Neural progenitor cell (in vitro differentiated cells): ENCODE measurements at regions not wholly inside any gene's neighbourhood (a gene's known extent, or its start where the extent isn't known, plus 50 kb on each side); places are given as distances from the start of the nearest gene placed in this dataset.

Experiments used
- DNase-seq: peaks from one replicate; pipeline ENCODE4 v3.0.0-alpha.2; 2016; ENCODE audit warnings: low spot score
- H2AFZ ChIP-seq: fragments of 200-600 bp; sonication (generic); replicated peaks from 2 replicates; pipeline ENCODE4 v1.6.1; 2016; ENCODE audit warnings: antibody characterized with exemption
- H3F3A ChIP-seq: fragments of 200-600 bp; sonication (generic); 2 replicates; pipeline ENCODE4 v1.6.1; 2016; ENCODE audit warnings: antibody characterized with exemption, low read depth
- H3K27ac ChIP-seq: fragments of 200-600 bp; sonication (generic); 2 replicates; pipeline ENCODE4 v1.5.1; 2016; ENCODE audit warnings: mild to moderate bottlenecking
- H3K27me3 ChIP-seq: fragments of 200-600 bp; sonication (generic); 2 replicates; pipeline ENCODE4 v1.6.1; 2016; ENCODE audit warnings: mild to moderate bottlenecking, moderate library complexity
- H3K36me3 ChIP-seq: fragments of 200-600 bp; sonication (generic); 2 replicates; pipeline ENCODE4 v1.5.1; 2016
- H3K4me1 ChIP-seq: fragments of 200-600 bp; sonication (generic); 2 replicates; pipeline ENCODE4 v1.6.1; 2016; ENCODE audit warnings: mixed run types
- H3K4me2 ChIP-seq: fragments of 200-600 bp; sonication (generic); 2 replicates; pipeline ENCODE4 v1.6.1; 2016
- H3K4me3 ChIP-seq: fragments of 200-600 bp; sonication (generic); 2 replicates; pipeline ENCODE4 v1.5.1; 2016
- H3K79me2 ChIP-seq: fragments of 200-600 bp; sonication (generic); 2 replicates; pipeline ENCODE4 v1.6.1; 2016; ENCODE audit warnings: low read depth
- H3K9ac ChIP-seq: fragments of 200-600 bp; sonication (generic); 2 replicates; pipeline ENCODE4 v1.6.1; 2016
- H3K9me3 ChIP-seq: fragments of 200-600 bp; sonication (generic); 2 replicates; pipeline ENCODE4 v1.5.1; 2016; ENCODE audit warnings: low read depth
- H4K20me1 ChIP-seq: fragments of 200-600 bp; sonication (generic); 2 replicates; pipeline ENCODE4 v1.6.1; 2016; ENCODE audit warnings: low read depth
- H3K27ac Mint-ChIP-seq: 3 replicates; pipeline ENCODE4 v1.8.0; 2021; ENCODE audit warnings: mixed read lengths
- H3K27me3 Mint-ChIP-seq: 2 replicates; pipeline ENCODE4 v1.8.0; 2022; ENCODE audit warnings: low read depth, mild to moderate bottlenecking, inconsistent platforms, moderate library complexity, mixed read lengths; ENCODE audit not compliant: insufficient read depth
- H3K36me3 Mint-ChIP-seq: 3 replicates; pipeline ENCODE4 v1.8.0; 2021; ENCODE audit warnings: mixed read lengths
- H3K4me1 Mint-ChIP-seq: 3 replicates; pipeline ENCODE4 v1.8.0; 2021; ENCODE audit warnings: mixed read lengths
- H3K4me3 Mint-ChIP-seq: 3 replicates; pipeline ENCODE4 v1.8.0; 2021; ENCODE audit warnings: mild to moderate bottlenecking, moderate library complexity, mixed read lengths
- H3K9me3 Mint-ChIP-seq: 3 replicates; pipeline ENCODE4 v1.8.0; 2020; ENCODE audit warnings: mixed read lengths
- EZH2 ChIP-seq: fragments of 200-600 bp; sonication (generic); IDR thresholded peaks from 2 replicates; pipeline ENCODE4 v1.6.1; 2017; ENCODE audit warnings: antibody characterized with exemption, mild to moderate bottlenecking, moderate library complexity
- EZH2phosphoT487 ChIP-seq: fragments of 200-600 bp; sonication (generic); IDR thresholded peaks from 2 replicates; pipeline ENCODE4 v1.6.1; 2017; ENCODE audit warnings: antibody characterized with exemption
- TF ChIP-seq, protein P1 (sequence below): fragments of 200-600 bp; sonication (generic); IDR thresholded peaks from 2 replicates; pipeline ENCODE4 v1.5.1; 2017; ENCODE audit warnings: antibody characterized with exemption, mild to moderate bottlenecking

DNA sequence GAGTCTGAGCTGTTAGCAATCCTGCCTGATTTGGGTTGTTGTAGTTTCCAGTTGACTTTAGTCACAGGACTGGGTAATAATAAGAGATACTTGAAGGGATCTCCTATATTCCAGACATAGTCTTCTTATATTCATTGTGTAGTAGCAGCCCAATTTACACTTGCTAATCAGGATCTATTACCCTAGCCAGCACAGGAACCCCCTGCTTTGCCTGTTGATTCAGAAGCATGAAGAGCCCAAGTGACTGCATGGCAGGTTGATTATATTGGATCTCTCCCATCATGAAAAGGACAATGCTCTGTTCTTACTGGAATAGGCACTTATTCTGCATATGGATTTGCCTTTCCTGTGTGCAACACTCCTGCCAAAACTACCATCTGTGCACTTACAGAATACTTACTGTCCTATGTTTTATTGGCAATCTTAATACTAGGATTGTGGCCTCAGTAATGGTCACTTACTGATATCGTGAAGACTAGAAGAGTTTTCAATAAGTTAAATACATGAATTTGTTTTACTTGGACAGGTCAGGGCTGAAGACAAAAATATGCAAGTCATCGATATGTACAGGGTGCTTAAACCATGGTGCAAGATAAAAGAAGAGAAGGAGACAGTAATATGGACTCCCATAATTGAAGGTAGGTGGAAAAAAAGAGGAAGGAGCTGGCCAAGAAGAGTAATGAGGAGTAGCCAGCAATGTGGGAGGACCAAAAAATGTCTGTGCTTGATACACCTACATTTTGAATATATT is 304.1 kb downstream of the MCTP2 start:
- Histone ChIP-seq H3F3A (no peaks in the 10 kb centered on the region), H2AFZ (no peak overlapping the region), H3K9ac (no peak overlapping the region), H3K4me1 (no peaks in the 10 kb centered on the region), H3K4me3 (no peak overlapping the region), H3K79me2 (no peaks in the 10 kb centered on the region), H3K4me2 (no peak overlapping the region), H3K27me3 (no peaks in the 10 kb centered on the region), H4K20me1 (no peaks in the 10 kb centered on the region), H3K9me3 (no peaks in the 10 kb centered on the region), H3K27ac (no peak overlapping the region), H3K36me3 (no peaks in the 10 kb centered on the region)
- H3K4me3 Mint-ChIP-seq: no peak overlapping the region
- peaks cover 11% of the 10 kb centered on the region for H3K4me1 Mint-ChIP-seq
- H3K9me3 Mint-ChIP-seq: no peaks in the 10 kb centered on the region
- no peaks in the 10 kb centered on the region for H3K36me3 Mint-ChIP-seq
- H3K27ac Mint-ChIP-seq: no peak overlapping the region
- no peaks in the 10 kb centered on the region for H3K27me3 Mint-ChIP-seq
- DNase-seq: no peak
- TF ChIP-seq, protein P1, sequence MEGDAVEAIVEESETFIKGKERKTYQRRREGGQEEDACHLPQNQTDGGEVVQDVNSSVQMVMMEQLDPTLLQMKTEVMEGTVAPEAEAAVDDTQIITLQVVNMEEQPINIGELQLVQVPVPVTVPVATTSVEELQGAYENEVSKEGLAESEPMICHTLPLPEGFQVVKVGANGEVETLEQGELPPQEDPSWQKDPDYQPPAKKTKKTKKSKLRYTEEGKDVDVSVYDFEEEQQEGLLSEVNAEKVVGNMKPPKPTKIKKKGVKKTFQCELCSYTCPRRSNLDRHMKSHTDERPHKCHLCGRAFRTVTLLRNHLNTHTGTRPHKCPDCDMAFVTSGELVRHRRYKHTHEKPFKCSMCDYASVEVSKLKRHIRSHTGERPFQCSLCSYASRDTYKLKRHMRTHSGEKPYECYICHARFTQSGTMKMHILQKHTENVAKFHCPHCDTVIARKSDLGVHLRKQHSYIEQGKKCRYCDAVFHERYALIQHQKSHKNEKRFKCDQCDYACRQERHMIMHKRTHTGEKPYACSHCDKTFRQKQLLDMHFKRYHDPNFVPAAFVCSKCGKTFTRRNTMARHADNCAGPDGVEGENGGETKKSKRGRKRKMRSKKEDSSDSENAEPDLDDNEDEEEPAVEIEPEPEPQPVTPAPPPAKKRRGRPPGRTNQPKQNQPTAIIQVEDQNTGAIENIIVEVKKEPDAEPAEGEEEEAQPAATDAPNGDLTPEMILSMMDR: no peak
- TF ChIP-seq EZH2 (no peak), EZH2phosphoT487 (no peak)

DNA sequence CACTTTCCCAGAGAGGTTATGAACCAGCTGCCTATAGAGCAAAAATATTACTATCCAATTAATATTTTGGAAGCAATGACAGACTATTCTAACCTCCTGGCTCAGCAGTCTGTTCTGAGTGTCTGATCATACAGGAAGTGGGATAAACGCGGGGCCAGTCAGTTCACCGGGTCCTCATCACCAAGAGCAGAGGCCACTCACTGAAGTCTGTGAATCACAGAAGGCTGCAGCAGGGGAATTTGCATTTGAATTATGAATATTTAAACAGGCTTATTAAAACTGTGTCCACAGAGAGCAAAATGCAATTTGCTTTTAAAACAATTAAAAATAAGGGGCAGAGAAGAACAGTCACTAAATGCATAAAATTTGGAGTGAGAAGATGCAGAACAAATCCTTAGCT is 305.2 kb downstream of the MCTP2 start:
- Histone ChIP-seq H3K36me3 (no peaks in the 10 kb centered on the region), H3K27ac (no peak overlapping the region), H3K4me3 (no peak overlapping the region), H4K20me1 (no peaks in the 10 kb centered on the region), H3K27me3 (no peaks in the 10 kb centered on the region), H3K9me3 (no peaks in the 10 kb centered on the region), H3F3A (no peaks in the 10 kb centered on the region), H3K4me1 (no peaks in the 10 kb centered on the region), H3K9ac (no peak overlapping the region), H2AFZ (no peak overlapping the region), H3K79me2 (no peaks in the 10 kb centered on the region), H3K4me2 (no peak overlapping the region)
- Mint-ChIP-seq H3K27me3 (no peaks in the 10 kb centered on the region), H3K4me3 (no peak overlapping the region), H3K36me3 (no peaks in the 10 kb centered on the region), H3K9me3 (no peaks in the 10 kb centered on the region), H3K27ac (no peak overlapping the region), H3K4me1 (peaks cover 5% of the 10 kb centered on the region)
- DNase-seq: no peak
- TF ChIP-seq EZH2 (no peak), EZH2phosphoT487 (no peak)
- TF ChIP-seq, protein P1: no peak

DNA sequence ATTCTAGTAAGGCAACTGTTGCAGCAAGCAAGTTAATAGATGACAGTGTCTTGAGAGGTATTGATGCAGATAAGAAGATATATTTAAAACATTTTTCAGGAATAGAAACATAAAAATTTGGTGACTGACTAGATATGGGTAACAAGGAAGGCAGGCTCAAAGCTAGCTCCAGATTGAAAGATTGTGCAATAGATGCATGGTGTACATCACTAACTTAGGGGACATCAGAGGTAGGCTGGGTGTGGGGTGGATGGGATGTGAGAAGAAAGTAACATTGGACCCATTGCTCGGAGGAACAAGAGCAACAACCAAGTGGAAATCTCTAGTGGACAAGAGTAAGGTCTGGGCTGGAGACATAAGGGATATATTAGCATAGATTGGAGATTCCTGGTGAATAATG is 306.9 kb downstream of the MCTP2 start:
- Histone ChIP-seq H3K79me2 (no peaks in the 10 kb centered on the region), H3K4me2 (no peak overlapping the region), H3K9ac (no peak overlapping the region), H3F3A (no peaks in the 10 kb centered on the region), H3K27ac (no peak overlapping the region), H2AFZ (no peak overlapping the region), H3K4me1 (no peaks in the 10 kb centered on the region), H3K36me3 (no peaks in the 10 kb centered on the region), H3K4me3 (no peak overlapping the region), H3K9me3 (no peaks in the 10 kb centered on the region), H4K20me1 (no peaks in the 10 kb centered on the region), H3K27me3 (no peaks in the 10 kb centered on the region)
- H3K27ac Mint-ChIP-seq: no peak overlapping the region
- no peak for DNase-seq
- H3K4me3 Mint-ChIP-seq: no peak overlapping the region
- no peaks in the 10 kb centered on the region for H3K27me3 Mint-ChIP-seq
- no peaks in the 10 kb centered on the region for H3K9me3 Mint-ChIP-seq
- no peaks in the 10 kb centered on the region for H3K36me3 Mint-ChIP-seq
- no peak for TF ChIP-seq EZH2phosphoT487
- H3K4me1 Mint-ChIP-seq: no peaks in the 10 kb centered on the region

DNA sequence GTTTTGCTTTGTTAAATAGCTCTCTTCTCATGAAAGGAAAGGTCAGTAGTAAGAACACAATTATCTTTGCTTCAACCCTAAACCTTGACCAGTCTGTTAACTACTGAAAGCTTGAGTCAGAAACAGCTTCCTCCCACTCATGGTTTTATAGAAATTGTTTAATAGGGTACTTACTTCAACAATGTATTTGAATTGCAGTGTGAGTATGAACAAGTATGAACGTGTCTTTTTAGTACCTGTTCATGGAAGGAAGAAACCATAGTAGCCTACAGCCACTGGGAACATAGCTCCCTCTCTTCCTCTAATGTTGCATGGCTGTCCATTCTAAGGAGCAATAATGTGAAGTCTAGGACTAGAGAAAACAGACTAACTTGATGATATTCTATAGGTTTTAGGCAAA is 311.0 kb downstream of the MCTP2 start:
- no peak for DNase-seq
- TF ChIP-seq EZH2phosphoT487 (no peak), EZH2 (no peak)
- TF ChIP-seq, protein P1: no peak
- H3K9me3 Mint-ChIP-seq: no peaks in the 10 kb centered on the region
- no peak overlapping the region for H3K4me3 Mint-ChIP-seq
- no peaks in the 10 kb centered on the region for H3F3A ChIP-seq
- H3K9ac ChIP-seq: no peak overlapping the region
- H3K36me3 ChIP-seq: no peaks in the 10 kb centered on the region
- H3K79me2 ChIP-seq: no peaks in the 10 kb centered on the region
- H4K20me1 ChIP-seq: no peaks in the 10 kb centered on the region
- no peaks in the 10 kb centered on the region for H3K36me3 Mint-ChIP-seq
- no peak overlapping the region for H3K27ac ChIP-seq
- H3K27ac Mint-ChIP-seq: no peak overlapping the region
- no peaks in the 10 kb centered on the region for H3K27me3 Mint-ChIP-seq
- H3K4me2 ChIP-seq: no peak overlapping the region
- peaks cover 4% of the 10 kb centered on the region for H3K4me1 Mint-ChIP-seq
- H3K9me3 ChIP-seq: no peaks in the 10 kb centered on the region
- no peaks in the 10 kb centered on the region for H3K27me3 ChIP-seq
- H2AFZ ChIP-seq: no peak overlapping the region
- H3K4me3 ChIP-seq: no peak overlapping the region
- H3K4me1 ChIP-seq: no peaks in the 10 kb centered on the region
